PC-9 (cell line): ENCODE measurements at regions not wholly inside any gene's neighbourhood (a gene's known extent, or its start where the extent isn't known, plus 50 kb on each side); places are given as distances from the start of the nearest gene placed in this dataset.

Experiments used
- BruUV-seq: library from RNA; stranded (reverse); fragments of 400-500 nt; replicated peaks from 2 replicates; lab custom pipeline; 2021; lab: Mats Ljungman, UMichigan
- CTCF ChIA-PET: fragments of 300-600 bp; sonication (Branson Sonifier 250); formaldehyde crosslinking; loops from one replicate; lab custom pipeline; 2022; ENCODE audit warnings: antibody characterized with exemption; lab: Charles Lee
- POLR2A ChIA-PET: fragments of 300-600 bp; sonication (Branson Sonifier 250); formaldehyde crosslinking; loops from one replicate; lab custom pipeline; 2022; ENCODE audit warnings: antibody characterized with exemption; ENCODE audit not compliant: unreplicated experiment; lab: Charles Lee
- DNase-seq, 2 experiments: peaks; one replicate each; pipeline versions ENCODE4 v3.0.0 to v3.0.0-alpha.2; 2015 to 2022; ENCODE audit warnings: mixed read lengths in 1 of 2
- H2AFZ ChIP-seq: fragments of 200-600 bp; sonication (generic); 2 replicates; pipeline ENCODE4 v1.8.1; 2017; ENCODE audit warnings: antibody characterized with exemption
- H3F3A ChIP-seq: fragments of 200-600 bp; sonication (generic); 2 replicates; pipeline ENCODE4 v1.8.1; 2017; ENCODE audit warnings: antibody characterized with exemption, mild to moderate bottlenecking, low read depth; ENCODE audit not compliant: insufficient read depth
- H3K27ac ChIP-seq: fragments of 200-600 bp; sonication (generic); 2 replicates; pipeline ENCODE4 v1.6.1; 2016; ENCODE audit warnings: mixed run types
- H3K27me3 ChIP-seq: fragments of 200-600 bp; sonication (generic); 2 replicates; pipeline ENCODE4 v1.6.1; 2016; ENCODE audit warnings: low read depth, mixed run types; ENCODE audit not compliant: insufficient read depth
- H3K36me3 ChIP-seq: fragments of 200-600 bp; sonication (generic); 2 replicates; pipeline ENCODE4 v1.6.1; 2016; ENCODE audit warnings: low read depth, mixed run types
- H3K4me1 ChIP-seq: fragments of 200-600 bp; sonication (generic); replicated peaks from 2 replicates; pipeline ENCODE4 v1.6.1; 2016; ENCODE audit warnings: mixed run types; ENCODE audit not compliant: insufficient read depth
- H3K4me2 ChIP-seq: fragments of 200-600 bp; sonication (generic); 2 replicates; pipeline ENCODE4 v1.6.1; 2017; ENCODE audit warnings: mixed run types
- H3K4me3 ChIP-seq: fragments of 200-600 bp; sonication (generic); 2 replicates; pipeline ENCODE4 v1.6.1; 2016; ENCODE audit warnings: mixed run types
- H3K79me2 ChIP-seq: fragments of 200-600 bp; sonication (generic); 2 replicates; pipeline ENCODE4 v1.6.1; 2017; ENCODE audit warnings: low read depth, mixed run types
- H3K9me2 ChIP-seq: fragments of 200-600 bp; sonication (generic); 2 replicates; pipeline ENCODE4 v1.8.1; 2017; ENCODE audit warnings: mild to moderate bottlenecking; ENCODE audit not compliant: insufficient read depth
- H3K9me3 ChIP-seq: fragments of 200-600 bp; sonication (generic); 2 replicates; pipeline ENCODE4 v1.8.1; 2016; ENCODE audit warnings: low read depth; ENCODE audit not compliant: insufficient read depth
- H4K20me1 ChIP-seq: fragments of 200-600 bp; sonication (generic); 2 replicates; pipeline ENCODE4 v1.8.1; 2017; ENCODE audit not compliant: insufficient read depth
- EZH2 ChIP-seq: fragments of 200-600 bp; sonication (generic); IDR thresholded peaks from 2 replicates; pipeline ENCODE4 v1.8.0; 2017; ENCODE audit warnings: antibody characterized with exemption, low read depth
- intact Hi-C: fragments of 100-400 bp; cut with micrococcal nuclease; formaldehyde crosslinking; loops from one replicate; pipeline ENCODE4 v1.10.0; 2022; ENCODE audit not compliant: unreplicated experiment
- TF ChIP-seq, protein P1 (sequence below): fragments of 200-600 bp; sonication (generic); conservative IDR thresholded peaks from 2 replicates; pipeline ENCODE4 v1.6.1; 2017; ENCODE audit warnings: mixed run types, antibody characterized with exemption, mild to moderate bottlenecking, moderate library complexity

DNA sequence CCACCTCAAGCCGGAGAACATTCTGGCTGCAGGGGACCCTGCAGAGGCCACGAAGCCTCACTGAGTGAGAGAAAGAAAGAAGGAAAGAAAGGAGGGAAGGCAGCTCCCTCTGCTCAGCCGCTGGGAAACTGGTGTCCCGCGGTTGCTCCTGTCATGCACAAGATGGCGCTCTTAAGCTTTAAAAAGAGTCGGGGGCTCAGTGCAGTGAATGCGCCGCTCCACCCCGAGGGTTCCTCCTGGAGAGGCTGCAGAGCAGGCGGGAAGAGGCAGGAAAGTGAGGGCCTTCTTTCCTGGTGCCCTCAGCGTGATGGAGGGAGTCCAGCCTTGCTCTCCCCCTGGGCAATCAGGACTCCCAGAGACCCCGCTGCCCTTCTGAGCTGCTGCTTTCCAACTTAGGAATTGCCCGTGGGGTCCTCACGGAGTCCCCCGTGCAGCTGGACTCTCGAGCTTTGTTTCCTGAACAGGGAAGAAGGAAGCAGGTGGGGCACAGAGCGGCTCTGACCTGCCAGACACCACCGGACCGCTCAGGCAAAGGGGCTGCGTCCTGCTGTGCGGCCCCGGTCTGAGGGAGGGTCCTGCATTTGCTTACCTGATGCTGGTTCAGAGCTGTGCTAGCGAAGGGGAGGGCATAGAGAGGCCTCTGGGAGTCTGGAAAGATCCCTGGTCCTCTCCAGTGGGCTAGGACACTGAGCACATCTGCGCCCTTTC lies 141.9 kb upstream of the MKI67 start:
- no peaks in the 10 kb centered on the region for H3K4me1 ChIP-seq
- no TSS peak for BruUV-seq
- H2AFZ ChIP-seq: no peak overlapping the region
- TF ChIP-seq EZH2: no peak
- TF ChIP-seq, protein P1, sequence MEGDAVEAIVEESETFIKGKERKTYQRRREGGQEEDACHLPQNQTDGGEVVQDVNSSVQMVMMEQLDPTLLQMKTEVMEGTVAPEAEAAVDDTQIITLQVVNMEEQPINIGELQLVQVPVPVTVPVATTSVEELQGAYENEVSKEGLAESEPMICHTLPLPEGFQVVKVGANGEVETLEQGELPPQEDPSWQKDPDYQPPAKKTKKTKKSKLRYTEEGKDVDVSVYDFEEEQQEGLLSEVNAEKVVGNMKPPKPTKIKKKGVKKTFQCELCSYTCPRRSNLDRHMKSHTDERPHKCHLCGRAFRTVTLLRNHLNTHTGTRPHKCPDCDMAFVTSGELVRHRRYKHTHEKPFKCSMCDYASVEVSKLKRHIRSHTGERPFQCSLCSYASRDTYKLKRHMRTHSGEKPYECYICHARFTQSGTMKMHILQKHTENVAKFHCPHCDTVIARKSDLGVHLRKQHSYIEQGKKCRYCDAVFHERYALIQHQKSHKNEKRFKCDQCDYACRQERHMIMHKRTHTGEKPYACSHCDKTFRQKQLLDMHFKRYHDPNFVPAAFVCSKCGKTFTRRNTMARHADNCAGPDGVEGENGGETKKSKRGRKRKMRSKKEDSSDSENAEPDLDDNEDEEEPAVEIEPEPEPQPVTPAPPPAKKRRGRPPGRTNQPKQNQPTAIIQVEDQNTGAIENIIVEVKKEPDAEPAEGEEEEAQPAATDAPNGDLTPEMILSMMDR: peak; percentile 50
- no peaks in the 10 kb centered on the region for H3K79me2 ChIP-seq
- H3K36me3 ChIP-seq: no peaks in the 10 kb centered on the region
- no peaks in the 10 kb centered on the region for H3F3A ChIP-seq
- DNase-seq: peak in 1 of 2 experiments; percentile 2
- no peaks in the 10 kb centered on the region for H3K9me2 ChIP-seq
- H3K4me2 ChIP-seq: no peak overlapping the region
- ChIA-PET CTCF (no interaction called here), POLR2A (no interaction called here)
- intact Hi-C loops: no loop called here
- no peaks in the 10 kb centered on the region for H3K9me3 ChIP-seq
- H4K20me1 ChIP-seq: no peaks in the 10 kb centered on the region
- no peak overlapping the region for H3K27ac ChIP-seq
- peaks cover 42% of the 10 kb centered on the region for H3K27me3 ChIP-seq
- no peak overlapping the region for H3K4me3 ChIP-seq

GRCh38 chr10:128274938-128275337 lies 148.7 kb upstream of the MKI67 start:
- no peak for DNase-seq
- BruUV-seq: no TSS peak

GRCh38 chr10:128275388-128276177 lies 149.4 kb upstream of the MKI67 start:
- no TSS peak for BruUV-seq
- TF ChIP-seq, protein P1: no peak
- TF ChIP-seq EZH2: no peak
- Histone ChIP-seq H3K4me3 (no peak overlapping the region), H3F3A (no peaks in the 10 kb centered on the region), H3K36me3 (no peaks in the 10 kb centered on the region), H3K4me1 (no peaks in the 10 kb centered on the region), H2AFZ (no peak overlapping the region), H3K9me3 (no peaks in the 10 kb centered on the region), H3K9me2 (no peaks in the 10 kb centered on the region), H4K20me1 (no peaks in the 10 kb centered on the region), H3K27ac (no peak overlapping the region), H3K4me2 (no peak overlapping the region), H3K79me2 (no peaks in the 10 kb centered on the region), H3K27me3 (peaks cover 47% of the 10 kb centered on the region; the same call in 1 of the 2 replicates)
- CTCF ChIA-PET: interaction anchor here (0.5 kb wide), 1 partner anchor 389 kb away, joined by 4 read pairs; no protein-coding TSS in a partner anchor
- DNase-seq: no peak
- intact Hi-C loops: no loop called here
- POLR2A ChIA-PET: no interaction called here

More at GRCh38 chr10:128274938-128275337, 148.7 kb upstream of the MKI67 start:
- Histone ChIP-seq H3K4me2 (no peak overlapping the region), H3F3A (no peaks in the 10 kb centered on the region), H3K4me1 (no peaks in the 10 kb centered on the region), H3K36me3 (no peaks in the 10 kb centered on the region), H3K27me3 (peaks cover 49% of the 10 kb centered on the region; the same call in 1 of the 2 replicates), H4K20me1 (no peaks in the 10 kb centered on the region), H3K9me2 (no peaks in the 10 kb centered on the region), H3K79me2 (no peaks in the 10 kb centered on the region), H3K9me3 (no peaks in the 10 kb centered on the region), H3K4me3 (no peak overlapping the region), H2AFZ (no peak overlapping the region), H3K27ac (no peak overlapping the region)
- intact Hi-C loops: no loop called here
- TF ChIP-seq, protein P1: no peak
- POLR2A ChIA-PET: no interaction called here
- CTCF ChIA-PET: interaction anchor here (0.5 kb wide), 1 partner anchor 390 kb away, joined by 4 read pairs; no protein-coding TSS in a partner anchor
